Activated T-cell treated with anti-CD3 and anti-CD28 coated beads, Interleukin-2, amount 50 U/mL, for 48 hours (primary cell): ENCODE measurements at regions not wholly inside any gene's neighbourhood (a gene's known extent, or its start where the extent isn't known, plus 50 kb on each side); places are given as distances from the start of the nearest gene placed in this dataset.

ENCODE experiments used
- DNase-seq, 2 experiments: peaks; one replicate each; pipeline ENCODE4 v3.0.0-alpha.2; 2020

- peak; percentile 32 to 35 for DNase-seq
These were observed 202.4 kb downstream of the SEC14L1 start for GRCh38 chr17:77343031-77343800.

- DNase-seq, result no peak
These were observed 203.3 kb downstream of the SEC14L1 start for GRCh38 chr17:77344038-77344437.

- peak; percentile 11 to 12 for DNase-seq
These were observed 204.6 kb downstream of the SEC14L1 start for GRCh38 chr17:77345260-77345910.

- DNase-seq, result peak in 1 of 2 experiments; percentile 7
These were observed 206.0 kb downstream of the SEC14L1 start for GRCh38 chr17:77346765-77347164.

- DNase-seq, result no peak
These were observed 206.8 kb downstream of the SEC14L1 start for GRCh38 chr17:77347544-77347943.

GRCh38 chr17:77349976-77350830 is 209.4 kb downstream of the SEC14L1 start:
- DNase-seq, result peak; percentile 12

GRCh38 chr17:77352441-77352840 is 211.7 kb downstream of the SEC14L1 start:
- peak; percentile 7 to 9 for DNase-seq

- peak in 1 of 2 experiments; percentile 3 for DNase-seq
These were observed 212.2 kb downstream of the SEC14L1 start for GRCh38 chr17:77352996-77353395.

- peak; percentile 14 to 19 for DNase-seq
These were observed 213.1 kb downstream of the SEC14L1 start for GRCh38 chr17:77353684-77354419.

- DNase-seq, result no peak
These were observed 213.6 kb downstream of the SEC14L1 start for GRCh38 chr17:77354420-77354669.

GRCh38 chr17:77354670-77355455 is 214.1 kb downstream of the SEC14L1 start:
- peak; percentile 15 for DNase-seq

GRCh38 chr17:77356109-77356689 is 215.4 kb downstream of the SEC14L1 start:
- DNase-seq, result peak; percentile 22 to 23

- peak; percentile 17 to 19 for DNase-seq
These were observed 216.0 kb downstream of the SEC14L1 start for GRCh38 chr17:77356690-77357201.

- DNase-seq, result peak in 1 of 2 experiments; percentile 6
These were observed 218.0 kb downstream of the SEC14L1 start for GRCh38 chr17:77358801-77359200.

GRCh38 chr17:77359236-77359635 is 218.5 kb downstream of the SEC14L1 start:
- peak; percentile 10 to 11 for DNase-seq

- DNase-seq, result no peak
These were observed 221.3 kb downstream of the SEC14L1 start for GRCh38 chr17:77361986-77362620.

GRCh38 chr17:77363821-77364361 is 223.1 kb downstream of the SEC14L1 start:
- DNase-seq, result peak in 1 of 2 experiments; percentile 64

- no peak for DNase-seq
These were observed 223.7 kb downstream of the SEC14L1 start for GRCh38 chr17:77364381-77364911.

- DNase-seq, result no peak
These were observed 224.3 kb downstream of the SEC14L1 start for GRCh38 chr17:77364941-77365583.
